Tibial nerve (tissue), 3 donors: ENCODE measurements at regions not wholly inside any gene's neighbourhood (a gene's known extent, or its start where the extent isn't known, plus 50 kb on each side); places are given as distances from the start of the nearest gene placed in this dataset.

ENCODE experiments used
- CTCF ChIP-seq, 5 experiments: fragments of 200-600 bp in 3 of 5; fragments of 450-650 bp in 2 of 5; sonication (generic) in 3 of 5; IDR thresholded peaks; one replicate each; pipeline ENCODE4 v1.5.1; 2016 to 2019; ENCODE audit warnings: antibody characterized with exemption in 5 of 5, mild to moderate bottlenecking in 3 of 5, moderate library complexity in 2 of 5
- POLR2A ChIP-seq, 2 donors: fragments of 450-650 bp; IDR thresholded peaks; one replicate each; pipeline ENCODE4 v1.6.1; 2017; ENCODE audit warnings: antibody characterized with exemption in 2 of 2, mild to moderate bottlenecking in 2 of 2, moderate library complexity in 2 of 2

- TF ChIP-seq CTCF (IDR thresholded peaks at IDR 0.05) (no peak), POLR2A (IDR thresholded peaks at IDR 0.05) (no peak)
These were observed 207.4 kb downstream of the NHLRC3 start for GRCh38 chr13:39245688-39246087.
